OCI-LY7 (cell line): ENCODE measurements at regions not wholly inside any gene's neighbourhood (a gene's known extent, or its start where the extent isn't known, plus 50 kb on each side); places are given as distances from the start of the nearest gene placed in this dataset.
"Not testable (repeated sequence)": the region's sequence is repeated elsewhere in the genome, so short reads cannot be mapped to it uniquely, and the experiment has no call there.

Experiments used
- BruUV-seq: library from RNA; stranded (reverse); fragments of 400-500 nt; replicated peaks from 2 replicates; lab custom pipeline; 2021; lab: Mats Ljungman, UMichigan
- CTCF ChIA-PET: fragments of 300-600 bp; sonication (Branson Sonifier 250); formaldehyde crosslinking; loops from one replicate; lab custom pipeline; 2022; ENCODE audit warnings: antibody characterized with exemption; ENCODE audit not compliant: unreplicated experiment; lab: Charles Lee
- POLR2A ChIA-PET: fragments of 300-600 bp; sonication (Branson Sonifier 250); formaldehyde crosslinking; loops from one replicate; lab custom pipeline; 2022; ENCODE audit warnings: antibody characterized with exemption; lab: Charles Lee
- DNase-seq: peaks from one replicate; pipeline ENCODE4 v3.0.0-alpha.2; 2015; ENCODE audit warnings: low spot score
- H2AFZ ChIP-seq: fragments of 200-600 bp; sonication (generic), shearing (Covaris generic); 2 replicates; pipeline ENCODE4 v1.6.1; 2014; ENCODE audit warnings: mild to moderate bottlenecking, antibody characterized with exemption, low read length, moderate library complexity
- H3K27ac ChIP-seq: fragments of 200-600 bp; sonication (generic); 2 replicates; pipeline ENCODE4 v1.5.1; 2014; ENCODE audit warnings: mixed run types, low read depth, mild to moderate bottlenecking, moderate library complexity, low read length, inconsistent platforms; ENCODE audit not compliant: poor library complexity, severe bottlenecking
- H3K36me3 ChIP-seq: fragments of 200-600 bp; sonication (generic); 2 replicates; pipeline ENCODE4 v1.6.1; 2014; ENCODE audit warnings: mild to moderate bottlenecking, antibody characterized with exemption, low read length, moderate library complexity, mixed read lengths; ENCODE audit not compliant: insufficient read depth
- H3K4me1 ChIP-seq: fragments of 200-600 bp; sonication (generic); 2 replicates; pipeline ENCODE4 v1.5.1; 2014; ENCODE audit warnings: mild to moderate bottlenecking, low read length; ENCODE audit not compliant: insufficient read depth, poor library complexity, severe bottlenecking
- H3K4me2 ChIP-seq: fragments of 200-600 bp; sonication (generic); 2 replicates; pipeline ENCODE4 v1.6.1; 2014; ENCODE audit warnings: mild to moderate bottlenecking, low read length
- H3K4me3 ChIP-seq: fragments of 200-600 bp; sonication (generic); 2 replicates; pipeline ENCODE4 v1.5.1; 2014; ENCODE audit warnings: mild to moderate bottlenecking, low read depth, low read length; ENCODE audit not compliant: poor library complexity, severe bottlenecking
- H3K79me2 ChIP-seq: fragments of 200-600 bp; sonication (generic); 2 replicates; pipeline ENCODE4 v1.6.1; 2016; ENCODE audit warnings: low read depth, mild to moderate bottlenecking, low read length, moderate library complexity, mixed read lengths; ENCODE audit not compliant: insufficient read depth
- H3K9me2 ChIP-seq: fragments of 200-600 bp; sonication (generic); 2 replicates; pipeline ENCODE4 v1.6.1; 2016; ENCODE audit warnings: mild to moderate bottlenecking, low read length, mixed read lengths; ENCODE audit not compliant: insufficient read depth
- H3K9me3 ChIP-seq: fragments of 200-600 bp; sonication (generic); 2 replicates; pipeline ENCODE4 v1.6.1; 2014; ENCODE audit warnings: mild to moderate bottlenecking, mixed run types, low read length, mixed read lengths
- H4K20me1 ChIP-seq: fragments of 200-600 bp; sonication (generic); 2 replicates; pipeline ENCODE4 v1.6.1; 2014; ENCODE audit warnings: mild to moderate bottlenecking, antibody characterized with exemption, low read length, moderate library complexity, mixed read lengths; ENCODE audit not compliant: insufficient read depth
- CTCF ChIP-seq: fragments of 200-600 bp; sonication (generic); conservative IDR thresholded peaks from 2 replicates; pipeline ENCODE4 v1.5.1; 2014; ENCODE audit warnings: mild to moderate bottlenecking, antibody characterized with exemption, low read length, moderate library complexity, mixed read lengths
- EZH2phosphoT487 ChIP-seq: fragments of 200-600 bp; sonication (generic); IDR thresholded peaks from 2 replicates; pipeline ENCODE4 v1.6.1; 2018; ENCODE audit warnings: low read depth, borderline replicate concordance, mild to moderate bottlenecking, mixed run types, antibody characterized with exemption, low read length, moderate library complexity, mixed read lengths
- intact Hi-C: fragments of 100-400 bp; cut with micrococcal nuclease; formaldehyde crosslinking; loops from one replicate; pipeline ENCODE4 v1.10.0; 2022; ENCODE audit not compliant: unreplicated experiment

GRCh38 chrX:155819966-155820491 lies 61.1 kb upstream of the VAMP7 start:
- intact Hi-C loops: loop anchor here (2.0 kb wide), 1 partner anchor 839 kb away; no protein-coding TSS in a partner anchor
- TF ChIP-seq EZH2phosphoT487: no peak
- peak; percentile 75 for TF ChIP-seq CTCF
- Histone ChIP-seq H3K9me2 (no peaks in the 10 kb centered on the region), H3K36me3 (no peaks in the 10 kb centered on the region), H2AFZ (no peak overlapping the region), H3K9me3 (no peaks in the 10 kb centered on the region), H3K4me1 (no peaks in the 10 kb centered on the region), H3K27ac (no peak overlapping the region), H3K4me2 (no peak overlapping the region), H4K20me1 (no peaks in the 10 kb centered on the region), H3K79me2 (no peaks in the 10 kb centered on the region), H3K4me3 (no peak overlapping the region)
- DNase-seq: peak; percentile 51
- POLR2A ChIA-PET: no interaction called here
- CTCF ChIA-PET: no interaction called here
- no TSS peak for BruUV-seq

- no peaks in the 10 kb centered on the region for H3K79me2 ChIP-seq
- no peaks in the 10 kb centered on the region for H3K9me3 ChIP-seq
- no peaks in the 10 kb centered on the region for H3K9me2 ChIP-seq
- no peaks in the 10 kb centered on the region for H3K4me1 ChIP-seq
- intact Hi-C loops: no loop called here
- H3K4me2 ChIP-seq: no peak overlapping the region
- no peaks in the 10 kb centered on the region for H4K20me1 ChIP-seq
- H3K36me3 ChIP-seq: no peaks in the 10 kb centered on the region
- BruUV-seq: no TSS peak
- TF ChIP-seq CTCF (no peak), EZH2phosphoT487 (no peak)
- no peak for DNase-seq
- POLR2A ChIA-PET: no interaction called here
- CTCF ChIA-PET: no interaction called here
- H3K4me3 ChIP-seq: no peak overlapping the region
- no peak overlapping the region for H3K27ac ChIP-seq
- H2AFZ ChIP-seq: no peak overlapping the region
These were observed 61.6 kb upstream of the VAMP7 start for GRCh38 chrX:155819525-155819924.

- CTCF ChIA-PET, DNase-seq, H2AFZ ChIP-seq, POLR2A ChIA-PET, H3K9me2 ChIP-seq, H3K9me3 ChIP-seq, H3K4me2 ChIP-seq, H3K4me1 ChIP-seq, H3K36me3 ChIP-seq, BruUV-seq, H3K4me3 ChIP-seq, H4K20me1 ChIP-seq, H3K27ac ChIP-seq, H3K79me2 ChIP-seq, intact Hi-C loops: not testable (repeated sequence)
These were observed 66.8 kb upstream of the VAMP7 start for GRCh38 chrX:155814391-155814790.
